Right lobe of liver (tissue), 6 donors: ENCODE measurements at regions not wholly inside any gene's neighbourhood (a gene's known extent, or its start where the extent isn't known, plus 50 kb on each side); places are given as distances from the start of the nearest gene placed in this dataset.

Experiments
- ATAC-seq, 4 donors: fragments of 200-7000 bp; cut with Tn5 transposase; one replicate each; pipeline ENCODE4 v1.9.1; 2020; ENCODE audit warnings: mild to moderate bottlenecking in 4 of 4, moderate library complexity in 4 of 4
- DNase-seq, 3 donors: peaks; one replicate each; pipeline ENCODE4 v3.0.0-alpha.2; 2020
- H3K27ac ChIP-seq, 3 donors: fragments of 200-600 bp; one replicate each; pipeline ENCODE4 v1.8.0; 2022
- H3K27me3 ChIP-seq, 2 donors: fragments of 200-600 bp; one replicate each; pipeline ENCODE4 v1.8.0; 2022
- H3K36me3 ChIP-seq, 4 donors: fragments of 200-600 bp; sonication (generic) in 1 of 4; one replicate each; pipeline versions ENCODE4 v1.5.1 to v1.8.0; 2017 to 2022; ENCODE audit warnings: control low read depth in 1 of 4
- H3K4me1 ChIP-seq, 4 donors: fragments of 200-600 bp; sonication (generic) in 1 of 4; one replicate each; pipeline versions ENCODE4 v1.5.1 to v1.8.0; 2017 to 2022; ENCODE audit warnings: control low read depth in 1 of 4
- H3K4me3 ChIP-seq, 3 donors: fragments of 200-600 bp; one replicate each; pipeline ENCODE4 v1.8.0; 2022
- H3K9me3 ChIP-seq, 4 donors: fragments of 200-600 bp; sonication (generic) in 1 of 4; one replicate each; pipeline versions ENCODE4 v1.5.1 to v1.8.0; 2017 to 2022; ENCODE audit warnings: control low read depth in 1 of 4
- CTCF ChIP-seq, 4 donors: fragments of 200-600 bp in 3 of 4; fragments of 450-650 bp in 1 of 4; IDR thresholded peaks; one replicate each; pipeline versions ENCODE4 v1.5.1 to v1.8.0; 2016 to 2022; ENCODE audit warnings: antibody characterized with exemption in 4 of 4, mild to moderate bottlenecking in 2 of 4
- POLR2A ChIP-seq: fragments of 450-650 bp; IDR thresholded peaks from one replicate; pipeline ENCODE4 v1.6.1; 2017; ENCODE audit warnings: antibody characterized with exemption, mild to moderate bottlenecking
- WGBS: methylation state at CpG from one replicate; pipeline ENCODE4 v1.1.6; 2018; ENCODE audit warnings: low coverage, low lambda C conversion rate; ENCODE audit not compliant: insufficient coverage; ENCODE audit errors: missing lambda C conversion rate; 5-methylcytosine and 5-hydroxymethylcytosine counted together
- intact Hi-C, 2 donors: fragments of 100-400 bp; cut with DNase I; formaldehyde crosslinking; loops; one replicate each; pipeline versions ENCODE4 v1.11.2 to v1.14.1; 2022
- donor health status: DM: no; HTN: yes; CAD: no.
- donor health status: DM: no; HTN: no; CAD: no.
- donor health status: DM: no; HTN: no; CAD: no.
- donor health status: DM: no; HTN: yes; CAD: no.
- donor health status: DM: no; HTN: yes; CAD: no.

- no peaks in the 10 kb centered on the region for H3K36me3 ChIP-seq
- H3K9me3 ChIP-seq = no peaks in the 10 kb centered on the region
- H3K27me3 ChIP-seq = no peaks in the 10 kb centered on the region
- intact Hi-C loops = no loop called here
- ATAC-seq = no peak
- DNase-seq = no peak
- no peak for TF ChIP-seq CTCF (IDR thresholded peaks at IDR 0.05)
- TF ChIP-seq POLR2A = no peak
- H3K27ac ChIP-seq = no peak overlapping the region
- H3K4me3 ChIP-seq = no peak overlapping the region
- H3K4me1 ChIP-seq = no peaks in the 10 kb centered on the region
- 11% methylated on average over 1 of the region's 1 CpG for WGBS
Measured at GRCh38 chr13:84230568-84230967, 348.3 kb upstream of the SLITRK1 start.

GRCh38 chr13:84211048-84211447, 328.8 kb upstream of the SLITRK1 start:
- no peaks in the 10 kb centered on the region for H3K27me3 ChIP-seq
- ATAC-seq = no peak
- H3K4me3 ChIP-seq = no peak overlapping the region
- no peak for DNase-seq
- intact Hi-C loops = no loop called here
- H3K4me1 ChIP-seq = no peaks in the 10 kb centered on the region
- no peaks in the 10 kb centered on the region for H3K9me3 ChIP-seq
- H3K27ac ChIP-seq = no peak overlapping the region
- H3K36me3 ChIP-seq = no peaks in the 10 kb centered on the region
- WGBS = 29% methylated on average over 2 of the region's 2 CpGs
- TF ChIP-seq POLR2A (no peak), CTCF (IDR thresholded peaks at IDR 0.05) (no peak)

GRCh38 chr13:84208246-84208910, 326.1 kb upstream of the SLITRK1 start:
- no peak for DNase-seq
- intact Hi-C loops = no loop called here
- ATAC-seq = no peak
- no peaks in the 10 kb centered on the region for H3K36me3 ChIP-seq
- H3K27me3 ChIP-seq = no peaks in the 10 kb centered on the region
- no peak overlapping the region for H3K4me3 ChIP-seq
- H3K27ac ChIP-seq = no peak overlapping the region
- TF ChIP-seq CTCF (IDR thresholded peaks at IDR 0.05) (no peak), POLR2A (no peak)
- 30% methylated on average over 7 of the region's 7 CpGs for WGBS
- no peaks in the 10 kb centered on the region for H3K9me3 ChIP-seq
- H3K4me1 ChIP-seq = no peaks in the 10 kb centered on the region

- no peaks in the 10 kb centered on the region for H3K27me3 ChIP-seq
- H3K36me3 ChIP-seq = no peaks in the 10 kb centered on the region
- 50% methylated on average over 2 of the region's 2 CpGs for WGBS
- ATAC-seq = no peak
- TF ChIP-seq POLR2A = no peak
- DNase-seq = no peak
- H3K4me3 ChIP-seq = no peak overlapping the region
- H3K4me1 ChIP-seq = no peaks in the 10 kb centered on the region
- intact Hi-C loops = no loop called here
- H3K27ac ChIP-seq = no peak overlapping the region
- no peaks in the 10 kb centered on the region for H3K9me3 ChIP-seq
Measured at GRCh38 chr13:84207509-84207908, 325.2 kb upstream of the SLITRK1 start.

GRCh38 chr13:84200971-84201370, 318.7 kb upstream of the SLITRK1 start:
- no peaks in the 10 kb centered on the region for H3K27me3 ChIP-seq
- ATAC-seq = no peak
- DNase-seq = no peak
- no peaks in the 10 kb centered on the region for H3K9me3 ChIP-seq
- TF ChIP-seq POLR2A (no peak), CTCF (IDR thresholded peaks at IDR 0.05) (no peak)
- intact Hi-C loops = no loop called here
- no peaks in the 10 kb centered on the region for H3K4me1 ChIP-seq
- WGBS = 37% methylated on average over 4 of the region's 4 CpGs
- no peak overlapping the region for H3K27ac ChIP-seq
- H3K4me3 ChIP-seq = no peak overlapping the region
- no peaks in the 10 kb centered on the region for H3K36me3 ChIP-seq
